HG03103 (cell line): ENCODE measurements at regions not wholly inside any gene's neighbourhood (a gene's known extent, or its start where the extent isn't known, plus 50 kb on each side); places are given as distances from the start of the nearest gene placed in this dataset.
A peak's percentile ranks its signal among the peaks of the same experiment; 100 is the strongest.
"Not testable (repeated sequence)": the region's sequence is repeated elsewhere in the genome, so short reads cannot be mapped to it uniquely, and the experiment has no call there.

Experiments used
- ATAC-seq: cut with Tn5 transposase; IDR thresholded peaks from one replicate; pipeline ENCODE4 v1.9.1; 2021; ENCODE audit warnings: low read depth; ENCODE audit not compliant: unreplicated experiment

DNA sequence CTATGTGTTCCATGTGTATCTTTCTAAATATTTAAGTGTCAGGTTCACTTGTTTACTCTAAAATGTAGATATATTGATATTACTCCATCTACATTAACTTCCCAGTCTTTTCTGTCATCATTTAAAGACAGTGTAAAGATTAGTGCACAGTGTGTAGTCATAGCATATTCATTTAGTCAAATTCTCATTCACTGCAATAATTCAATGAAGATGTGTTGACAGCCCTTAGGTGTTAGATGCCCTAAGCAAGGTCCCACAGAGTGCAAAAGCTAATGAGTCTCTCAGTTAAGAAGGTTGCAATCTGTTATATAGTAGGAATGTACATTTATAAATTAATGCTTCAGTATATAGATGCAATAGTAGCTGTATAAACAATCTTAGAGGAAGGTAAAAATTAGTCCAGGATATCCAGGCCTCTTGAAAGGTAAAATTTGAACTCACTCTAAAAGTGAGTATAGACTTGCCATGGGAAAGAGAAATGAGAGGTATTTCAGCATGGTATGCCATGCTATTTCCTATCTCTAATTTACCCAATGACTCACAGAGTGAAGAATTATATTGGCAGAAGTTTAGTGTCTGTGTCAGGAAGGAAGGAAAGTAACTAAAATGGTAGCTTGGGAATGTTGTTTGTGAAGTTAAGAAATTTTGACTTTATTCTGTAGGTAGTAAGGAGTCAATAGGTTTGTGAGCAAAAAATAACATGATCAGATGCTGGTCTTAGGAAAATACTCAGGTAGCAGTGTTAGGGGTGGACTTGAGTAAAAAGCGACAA, 969.9 kb upstream of the CITED2 start:
- no peak for ATAC-seq

GRCh38 chr6:140343128-140343527, 968.7 kb upstream of the CITED2 start:
- no peak for ATAC-seq

DNA sequence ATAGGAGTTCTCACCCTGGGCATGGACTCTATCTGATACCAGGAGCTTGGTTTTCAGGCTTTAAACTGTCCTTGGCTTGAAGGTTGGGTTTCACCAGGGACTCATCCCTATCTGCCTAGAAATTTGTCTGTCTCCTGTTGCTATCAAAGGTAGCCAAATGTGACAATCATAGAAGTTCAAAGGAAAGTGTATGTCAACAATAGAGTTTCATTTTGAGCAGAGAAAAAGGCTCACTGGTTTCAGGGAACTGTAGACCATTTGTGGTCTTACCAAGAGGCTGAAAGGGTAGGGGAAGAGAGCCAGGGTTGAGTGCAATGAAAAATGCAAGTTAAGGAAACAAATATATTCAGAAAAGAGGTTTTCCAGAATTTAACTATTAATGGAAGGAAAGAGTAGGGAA, 966.8 kb upstream of the CITED2 start:
- ATAC-seq, result no peak

GRCh38 chr6:140340795-140341194, 966.3 kb upstream of the CITED2 start:
- no peak for ATAC-seq

- ATAC-seq, result not testable (repeated sequence)
Observed at GRCh38 chr6:140339084-140339483, 964.6 kb upstream of the CITED2 start.

DNA sequence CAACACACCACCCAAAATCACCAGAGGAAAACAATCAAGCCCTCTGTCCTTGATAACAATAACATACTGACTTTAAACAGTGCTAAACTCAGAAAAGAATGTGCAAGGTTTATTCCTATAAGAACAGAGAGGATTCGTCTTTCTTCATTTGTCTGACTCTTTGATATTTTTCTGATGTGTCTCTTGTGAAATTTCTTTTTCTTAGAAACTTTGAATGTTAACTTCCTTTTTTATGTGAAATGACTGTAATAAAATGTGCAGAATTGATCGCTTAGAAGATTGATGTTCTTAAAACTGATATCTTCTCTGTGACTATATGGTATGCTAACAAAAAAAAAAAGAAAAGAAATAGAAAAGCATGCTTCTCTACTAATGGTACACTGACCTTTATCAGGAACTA, 947.4 kb upstream of the CITED2 start:
- no peak for ATAC-seq

DNA sequence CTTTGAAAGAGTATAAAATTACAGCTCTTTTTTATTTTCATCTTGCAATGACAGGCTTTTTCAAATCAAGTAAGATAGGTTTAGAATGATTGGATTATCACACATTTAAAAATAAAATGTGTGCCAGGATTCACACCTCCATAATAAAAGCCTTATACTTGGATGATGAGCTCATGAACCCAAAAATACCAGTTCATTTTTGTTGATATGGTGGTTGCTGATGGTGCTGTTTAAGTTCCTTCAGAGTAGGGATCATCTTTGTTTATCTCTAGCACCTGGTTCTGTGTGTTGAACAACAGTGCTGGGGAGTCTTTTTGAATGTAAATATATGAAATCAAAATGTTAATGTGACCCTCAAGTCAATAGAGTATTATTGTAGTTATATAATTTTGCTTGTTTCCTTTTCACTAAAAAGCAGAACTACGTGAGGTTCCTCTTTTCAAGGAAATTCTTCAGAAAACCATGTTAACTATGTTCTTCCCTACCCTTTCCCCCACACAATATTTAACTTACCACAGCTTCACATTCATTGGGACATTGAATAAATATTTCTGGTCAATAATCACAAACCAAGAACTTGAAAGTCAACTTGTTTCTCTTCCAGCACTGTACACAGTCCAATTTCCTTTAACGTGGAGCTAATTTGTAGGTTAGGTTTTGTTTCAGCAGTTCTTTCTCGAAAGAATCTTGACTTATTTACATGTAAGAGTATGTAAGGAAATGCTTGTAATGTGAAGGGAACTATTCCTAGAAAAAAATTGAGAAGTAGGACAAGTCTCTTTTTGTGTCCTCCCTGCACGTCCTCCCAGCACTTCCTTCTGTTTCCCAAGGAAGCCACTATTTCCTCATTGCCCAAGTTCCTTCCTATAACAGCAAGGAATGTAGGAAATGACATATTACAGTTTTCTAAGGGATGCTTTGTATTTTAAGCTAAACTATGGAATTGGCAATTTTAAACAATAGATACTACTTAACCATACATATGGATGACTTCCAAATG, 945.9 kb upstream of the CITED2 start:
- ATAC-seq, result no peak

DNA sequence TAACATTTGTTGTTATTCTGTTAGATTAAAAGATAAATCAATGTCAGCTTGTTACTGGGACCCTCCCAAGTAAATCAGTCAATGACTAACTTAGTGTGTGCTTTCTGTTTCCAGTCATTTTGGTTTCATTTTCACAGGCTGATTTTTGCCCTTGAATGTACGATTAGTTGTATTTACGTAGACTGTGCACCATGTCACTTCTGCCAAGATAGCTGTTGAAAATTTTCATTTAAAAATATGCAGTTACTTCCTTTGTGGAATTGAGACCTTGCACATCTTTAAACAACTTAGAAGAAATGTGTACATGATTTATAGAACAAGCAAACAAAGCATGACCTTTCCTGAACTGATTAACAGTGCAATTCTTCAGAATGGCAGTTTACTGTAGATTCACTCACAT, 944.8 kb upstream of the CITED2 start:
- peak; percentile 68 for ATAC-seq

GRCh38 chr6:140318408-140318807, 944.0 kb upstream of the CITED2 start:
- ATAC-seq, result no peak

- no peak for ATAC-seq
Observed at GRCh38 chr6:140317950-140318349, 943.5 kb upstream of the CITED2 start.

GRCh38 chr6:140316966-140317365, 942.5 kb upstream of the CITED2 start:
- ATAC-seq, result no peak

DNA sequence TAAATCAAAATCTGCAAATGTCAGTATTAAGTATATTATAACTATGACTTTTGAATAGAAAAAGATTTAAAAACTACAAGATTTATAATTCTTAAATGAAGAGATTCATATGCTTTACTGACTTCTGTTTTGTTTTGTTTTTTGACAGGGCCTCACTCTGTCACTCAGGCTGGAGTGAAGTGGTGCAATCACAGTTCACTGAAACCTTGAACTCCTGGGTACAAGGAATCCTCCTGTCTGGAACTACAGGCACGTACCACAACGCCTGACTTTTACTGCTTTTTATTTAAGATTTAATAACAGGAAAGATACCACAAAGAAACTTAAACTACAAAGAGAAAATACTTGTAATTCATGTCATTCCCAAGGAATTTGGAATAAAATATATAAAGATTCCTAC, 940.2 kb upstream of the CITED2 start:
- ATAC-seq, result no peak

DNA sequence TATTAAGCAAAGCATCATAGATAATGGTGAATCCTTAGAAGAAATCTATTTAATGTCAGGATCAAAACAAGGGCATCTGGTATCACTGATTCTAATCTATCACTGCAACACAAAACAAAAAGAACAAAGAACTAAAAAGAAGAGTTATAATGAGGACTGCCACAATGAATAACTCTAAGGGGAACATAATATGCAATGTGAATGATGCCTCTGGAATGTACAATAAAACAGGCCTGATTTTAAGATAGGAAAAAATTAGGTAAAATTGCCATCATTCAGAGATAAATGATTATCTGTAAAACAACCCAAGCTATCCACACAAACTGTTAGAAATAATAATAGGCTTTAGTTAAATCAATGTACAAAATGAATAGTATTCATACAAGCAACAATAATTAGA, 936.7 kb upstream of the CITED2 start:
- no peak for ATAC-seq

GRCh38 chr6:140303218-140303949, 928.9 kb upstream of the CITED2 start:
- no peak for ATAC-seq

GRCh38 chr6:140300331-140300730, 925.9 kb upstream of the CITED2 start:
- no peak for ATAC-seq

DNA sequence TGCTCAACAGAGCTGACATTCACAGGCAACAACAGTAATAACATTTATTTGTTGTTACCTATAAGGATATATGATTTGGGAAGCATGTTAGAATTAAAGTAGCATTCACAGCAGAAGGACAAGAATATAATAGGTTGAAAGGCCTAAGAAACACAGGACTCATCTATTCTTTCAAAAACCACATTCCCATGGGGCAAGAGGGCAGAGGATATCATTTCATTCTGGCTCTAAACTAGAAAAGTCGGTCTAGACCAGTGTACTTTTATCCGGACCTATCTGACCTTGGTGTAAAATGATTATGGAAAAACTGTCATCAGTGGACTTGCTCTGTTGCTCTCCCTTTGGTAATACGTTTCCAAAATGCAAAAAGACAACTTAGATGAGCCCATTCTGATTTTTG, 914.7 kb upstream of the CITED2 start:
- no peak for ATAC-seq

DNA sequence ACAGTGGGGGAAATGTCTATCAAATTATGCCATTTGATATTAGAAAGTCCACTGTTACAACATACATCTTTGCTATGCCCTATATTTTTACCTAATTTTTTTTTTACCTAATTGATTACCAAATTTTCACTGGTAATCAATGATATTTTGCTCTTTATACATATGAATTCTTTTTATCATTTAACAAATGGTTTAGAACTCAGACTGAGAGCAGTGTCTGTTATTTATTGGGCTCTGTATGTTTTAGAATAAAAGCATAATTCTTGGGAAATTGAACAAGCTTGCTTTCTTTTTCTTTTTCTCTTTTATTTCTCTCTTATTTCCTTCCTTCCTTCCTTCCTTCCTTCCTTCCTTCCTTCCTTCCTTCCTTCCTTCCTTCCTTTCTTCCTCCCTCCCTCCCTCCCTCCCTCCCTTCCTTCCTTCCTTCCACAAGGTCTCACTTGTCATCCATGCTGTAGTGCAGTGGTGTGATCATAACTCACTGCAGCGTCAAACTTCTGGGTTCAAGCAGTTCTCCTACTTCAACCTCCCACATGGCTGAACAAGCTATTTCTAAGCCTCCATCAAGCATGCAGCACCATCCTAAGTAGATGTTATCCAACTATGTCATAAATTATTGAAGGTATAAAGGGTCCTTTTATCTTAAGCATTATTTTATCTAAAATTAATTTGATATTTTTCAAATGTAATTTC, 911.7 kb upstream of the CITED2 start:
- no peak for ATAC-seq

DNA sequence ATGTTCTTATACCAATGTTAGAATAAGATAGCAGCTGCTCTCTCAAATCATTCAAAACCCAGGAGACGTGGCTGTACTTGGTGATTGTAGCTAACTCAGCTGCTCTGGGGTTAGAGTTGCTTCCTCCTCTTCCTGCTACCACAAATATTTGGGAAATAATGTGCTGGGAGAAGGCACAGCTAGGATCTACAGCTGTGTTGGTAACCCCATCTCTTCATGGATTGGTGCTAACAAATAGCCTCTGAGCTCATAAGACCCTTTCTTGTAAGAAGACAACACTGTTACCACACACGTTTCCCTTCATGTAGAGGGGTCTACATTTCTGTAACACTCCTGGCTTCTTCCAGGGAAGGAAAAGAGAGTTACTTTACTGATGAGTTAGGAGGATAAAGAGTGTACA, 911.0 kb upstream of the CITED2 start:
- ATAC-seq, result no peak

DNA sequence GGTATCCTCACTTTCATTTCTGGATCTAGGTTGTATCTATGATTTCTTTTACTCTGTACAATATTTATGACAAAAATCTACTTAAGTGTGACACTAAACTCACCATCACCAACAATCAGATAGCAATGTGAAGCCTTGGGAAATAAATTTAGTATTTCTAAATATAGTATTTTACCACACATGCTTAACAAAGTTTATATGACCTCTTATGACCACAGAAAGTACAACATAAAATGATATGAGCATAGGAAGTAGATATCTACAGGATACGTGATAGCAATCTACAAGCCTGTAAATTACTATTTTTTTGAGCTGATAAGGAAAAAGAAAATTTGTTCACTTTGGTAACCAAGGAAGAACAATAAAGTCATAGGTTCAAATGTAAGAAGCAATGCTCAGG, 910.4 kb upstream of the CITED2 start:
- ATAC-seq, result no peak

- no peak for ATAC-seq
Observed at GRCh38 chr6:140283197-140283596, 908.7 kb upstream of the CITED2 start.
